ENCODE measurements at regions not wholly inside any gene's neighbourhood (a gene's known extent, or its start where the extent isn't known, plus 50 kb on each side); places are given as distances from the start of the nearest gene placed in this dataset.
A peak's percentile ranks its signal among the peaks of the same experiment; 100 is the strongest.

- Histone ChIP-seq H3K4me3 (ENCODE audit: low read length) (no peak overlapping the region), H3K27me3 (ENCODE audit: insufficient read depth, low read length) (no peaks in the 10 kb centered on the region), H3K4me1 (ENCODE audit: insufficient read depth, low read length) (peaks cover 8% of the 10 kb centered on the region; the same call in 1 of the 2 replicates), H3K27ac (ENCODE audit: low read depth, low read length) (no peak overlapping the region), H3K9ac (ENCODE audit: low read depth, low read length) (no peak overlapping the region), H3K9me3 (ENCODE audit: insufficient read depth, low read depth, low read length) (no peaks in the 10 kb centered on the region), H3K36me3 (ENCODE audit: insufficient read depth, low read length) (no peaks in the 10 kb centered on the region)
- WGBS, result 89% methylated on average over 3 of the region's 3 CpGs
Observed at GRCh38 chr18:60976976-60977375, 356.3 kb upstream of the CDH20 start.

GRCh38 chr18:60978338-60978737, 354.9 kb upstream of the CDH20 start:
- WGBS, result 87% methylated on average over 6 of the region's 6 CpGs

GRCh38 chr18:60980422-60981005, 352.7 kb upstream of the CDH20 start:
- Histone ChIP-seq H3K9me3 (ENCODE audit: insufficient read depth, low read depth, low read length) (no peaks in the 10 kb centered on the region), H3K9ac (ENCODE audit: low read depth, low read length) (no peak overlapping the region), H3K36me3 (ENCODE audit: insufficient read depth, low read length) (no peaks in the 10 kb centered on the region), H3K4me1 (ENCODE audit: insufficient read depth, low read length) (peaks cover 8% of the 10 kb centered on the region; the same call in 1 of the 2 replicates), H3K27ac (ENCODE audit: low read depth, low read length) (peak overlapping the region; percentile 72; the same call in 1 of the 2 replicates), H3K27me3 (ENCODE audit: insufficient read depth, low read length) (no peaks in the 10 kb centered on the region), H3K4me3 (ENCODE audit: low read length) (no peak overlapping the region)
- WGBS, result 92% methylated on average over 2 of the region's 2 CpGs

More at GRCh38 chr18:60978338-60978737, 354.9 kb upstream of the CDH20 start:
- H3K9ac ChIP-seq (ENCODE audit: low read depth, low read length), result no peak overlapping the region
- H3K4me1 ChIP-seq (ENCODE audit: insufficient read depth, low read length), result peaks cover 8% of the 10 kb centered on the region; the same call in 1 of the 2 replicates
- H3K27ac ChIP-seq (ENCODE audit: low read depth, low read length), result no peak overlapping the region
- H3K9me3 ChIP-seq (ENCODE audit: insufficient read depth, low read depth, low read length), result no peaks in the 10 kb centered on the region
- H3K36me3 ChIP-seq (ENCODE audit: insufficient read depth, low read length), result no peaks in the 10 kb centered on the region
- H3K27me3 ChIP-seq (ENCODE audit: insufficient read depth, low read length), result no peaks in the 10 kb centered on the region
- H3K4me3 ChIP-seq (ENCODE audit: low read length), result no peak overlapping the region

- 99% methylated on average over 3 of the region's 3 CpGs for WGBS
- H3K4me3 ChIP-seq (ENCODE audit: low read length), result no peak overlapping the region
- no peak overlapping the region for H3K27ac ChIP-seq (ENCODE audit: low read depth, low read length)
- no peaks in the 10 kb centered on the region for H3K27me3 ChIP-seq (ENCODE audit: insufficient read depth, low read length)
- H3K9ac ChIP-seq (ENCODE audit: low read depth, low read length), result no peak overlapping the region
- no peaks in the 10 kb centered on the region for H3K9me3 ChIP-seq (ENCODE audit: insufficient read depth, low read depth, low read length)
- H3K36me3 ChIP-seq (ENCODE audit: insufficient read depth, low read length), result no peaks in the 10 kb centered on the region
- H3K4me1 ChIP-seq (ENCODE audit: insufficient read depth, low read length), result peaks cover 8% of the 10 kb centered on the region; the same call in 1 of the 2 replicates
Observed at GRCh38 chr18:60981682-60982328, 351.4 kb upstream of the CDH20 start.

GRCh38 chr18:60982329-60982695, 350.9 kb upstream of the CDH20 start:
- WGBS, result 100% methylated on average over 1 of the region's 2 CpGs
- H3K27ac ChIP-seq (ENCODE audit: low read depth, low read length), result no peak overlapping the region
- H3K36me3 ChIP-seq (ENCODE audit: insufficient read depth, low read length), result no peaks in the 10 kb centered on the region
- peaks cover 8% of the 10 kb centered on the region; the same call in 1 of the 2 replicates for H3K4me1 ChIP-seq (ENCODE audit: insufficient read depth, low read length)
- H3K9me3 ChIP-seq (ENCODE audit: insufficient read depth, low read depth, low read length), result no peaks in the 10 kb centered on the region
- no peaks in the 10 kb centered on the region for H3K27me3 ChIP-seq (ENCODE audit: insufficient read depth, low read length)
- no peak overlapping the region for H3K9ac ChIP-seq (ENCODE audit: low read depth, low read length)
- H3K4me3 ChIP-seq (ENCODE audit: low read length), result no peak overlapping the region

- Histone ChIP-seq H3K27ac (ENCODE audit: low read depth, low read length) (no peak overlapping the region), H3K36me3 (ENCODE audit: insufficient read depth, low read length) (no peaks in the 10 kb centered on the region), H3K4me3 (ENCODE audit: low read length) (no peak overlapping the region), H3K9me3 (ENCODE audit: insufficient read depth, low read depth, low read length) (no peaks in the 10 kb centered on the region), H3K9ac (ENCODE audit: low read depth, low read length) (no peak overlapping the region), H3K4me1 (ENCODE audit: insufficient read depth, low read length) (peaks cover 8% of the 10 kb centered on the region; the same call in 1 of the 2 replicates), H3K27me3 (ENCODE audit: insufficient read depth, low read length) (no peaks in the 10 kb centered on the region)
Observed at GRCh38 chr18:60982928-60983327, 350.3 kb upstream of the CDH20 start.

GRCh38 chr18:60984510-60984909, 348.7 kb upstream of the CDH20 start:
- Histone ChIP-seq H3K27ac (ENCODE audit: low read depth, low read length) (no peak overlapping the region), H3K27me3 (ENCODE audit: insufficient read depth, low read length) (no peaks in the 10 kb centered on the region), H3K9ac (ENCODE audit: low read depth, low read length) (no peak overlapping the region), H3K4me1 (ENCODE audit: insufficient read depth, low read length) (no peaks in the 10 kb centered on the region), H3K36me3 (ENCODE audit: insufficient read depth, low read length) (no peaks in the 10 kb centered on the region), H3K9me3 (ENCODE audit: insufficient read depth, low read depth, low read length) (no peaks in the 10 kb centered on the region), H3K4me3 (ENCODE audit: low read length) (no peak overlapping the region)
- WGBS, result over 99% methylated on average over 4 of the region's 4 CpGs

GRCh38 chr18:60987963-60988362, 345.3 kb upstream of the CDH20 start:
- no peak overlapping the region for H3K9ac ChIP-seq (ENCODE audit: low read depth, low read length)
- 100% methylated on average over 1 of the region's 1 CpG for WGBS
- no peaks in the 10 kb centered on the region for H3K36me3 ChIP-seq (ENCODE audit: insufficient read depth, low read length)
- H3K27me3 ChIP-seq (ENCODE audit: insufficient read depth, low read length), result no peaks in the 10 kb centered on the region
- H3K9me3 ChIP-seq (ENCODE audit: insufficient read depth, low read depth, low read length), result peaks cover 4% of the 10 kb centered on the region
- no peak overlapping the region for H3K4me3 ChIP-seq (ENCODE audit: low read length)
- no peak overlapping the region for H3K27ac ChIP-seq (ENCODE audit: low read depth, low read length)
- no peaks in the 10 kb centered on the region for H3K4me1 ChIP-seq (ENCODE audit: insufficient read depth, low read length)

- Histone ChIP-seq H3K36me3 (ENCODE audit: insufficient read depth, low read length) (no peaks in the 10 kb centered on the region), H3K4me1 (ENCODE audit: insufficient read depth, low read length) (no peaks in the 10 kb centered on the region), H3K27me3 (ENCODE audit: insufficient read depth, low read length) (no peaks in the 10 kb centered on the region), H3K9me3 (ENCODE audit: insufficient read depth, low read depth, low read length) (peaks cover 4% of the 10 kb centered on the region), H3K27ac (ENCODE audit: low read depth, low read length) (no peak overlapping the region), H3K9ac (ENCODE audit: low read depth, low read length) (no peak overlapping the region), H3K4me3 (ENCODE audit: low read length) (no peak overlapping the region)
- no CpG with 5 or more reads among the region's 1 CpG for WGBS
Observed at GRCh38 chr18:60996326-60996725, 336.9 kb upstream of the CDH20 start.

- H3K27ac ChIP-seq (ENCODE audit: low read depth, low read length), result no peak overlapping the region
- H3K9ac ChIP-seq (ENCODE audit: low read depth, low read length), result no peak overlapping the region
- no peaks in the 10 kb centered on the region for H3K4me1 ChIP-seq (ENCODE audit: insufficient read depth, low read length)
- no peaks in the 10 kb centered on the region for H3K27me3 ChIP-seq (ENCODE audit: insufficient read depth, low read length)
- 94% methylated on average over 5 of the region's 5 CpGs for WGBS
- H3K4me3 ChIP-seq (ENCODE audit: low read length), result no peak overlapping the region
- H3K9me3 ChIP-seq (ENCODE audit: insufficient read depth, low read depth, low read length), result peaks cover 4% of the 10 kb centered on the region
- H3K36me3 ChIP-seq (ENCODE audit: insufficient read depth, low read length), result no peaks in the 10 kb centered on the region
Observed at GRCh38 chr18:60996822-60997221, 336.4 kb upstream of the CDH20 start.

GRCh38 chr18:61001138-61001537, 332.1 kb upstream of the CDH20 start:
- 100% methylated on average over 1 of the region's 2 CpGs for WGBS
- no peak overlapping the region for H3K4me3 ChIP-seq (ENCODE audit: low read length)
- H3K36me3 ChIP-seq (ENCODE audit: insufficient read depth, low read length), result no peaks in the 10 kb centered on the region
- H3K27ac ChIP-seq (ENCODE audit: low read depth, low read length), result no peak overlapping the region
- no peaks in the 10 kb centered on the region for H3K27me3 ChIP-seq (ENCODE audit: insufficient read depth, low read length)
- H3K9ac ChIP-seq (ENCODE audit: low read depth, low read length), result no peak overlapping the region
- H3K9me3 ChIP-seq (ENCODE audit: insufficient read depth, low read depth, low read length), result no peaks in the 10 kb centered on the region
- no peaks in the 10 kb centered on the region for H3K4me1 ChIP-seq (ENCODE audit: insufficient read depth, low read length)
